ENCODE measurements at regions not wholly inside any gene's neighbourhood (a gene's known extent, or its start where the extent isn't known, plus 50 kb on each side); places are given as distances from the start of the nearest gene placed in this dataset.
"Not testable (repeated sequence)": the region's sequence is repeated elsewhere in the genome, so short reads cannot be mapped to it uniquely, and the experiment has no call there.

DNA sequence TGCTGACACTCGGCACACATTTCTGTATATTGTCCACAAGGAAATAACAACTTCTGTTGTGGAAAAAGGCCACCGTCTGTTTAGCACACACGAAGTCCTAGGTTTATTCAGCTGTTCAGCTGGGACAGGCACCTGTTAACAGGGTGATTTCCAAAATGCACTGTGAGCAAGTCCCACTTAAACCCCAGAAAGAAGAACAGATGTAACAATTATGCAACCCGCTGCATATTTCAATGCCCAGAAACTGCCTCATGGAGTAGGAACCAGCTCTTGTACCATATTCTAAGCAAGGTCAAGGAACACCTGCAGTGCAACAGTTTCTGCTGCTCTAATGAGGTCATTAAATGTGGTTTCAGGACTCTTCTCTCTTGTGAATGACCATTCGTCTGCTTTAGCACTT is 77.1 kb downstream of the GEMIN8 start:
- no peaks in the 10 kb centered on the region for H3K79me2 ChIP-seq (ENCODE audit: control insufficient read depth, insufficient read depth, low read length)
- Mint-ChIP-seq H3K9me3 (ENCODE audit: insufficient read depth) (no peaks in the 10 kb centered on the region), H3K27me3 (peaks cover 14% of the 10 kb centered on the region), H3K4me3 (no peak overlapping the region), H3K27ac (no peak overlapping the region), H3K4me1 (no peaks in the 10 kb centered on the region)
- intact Hi-C loops (cut with micrococcal nuclease): no loop called here
- ChIA-PET POLR2A (no interaction called here), CTCF (no interaction called here)
- TF ChIP-seq EZH2 (IDR thresholded peaks at IDR 0.05; ENCODE audit: borderline replicate concordance, insufficient read depth, low read depth, low read length, poor library complexity, severe bottlenecking): no peak
- TF ChIP-seq, protein P1, sequence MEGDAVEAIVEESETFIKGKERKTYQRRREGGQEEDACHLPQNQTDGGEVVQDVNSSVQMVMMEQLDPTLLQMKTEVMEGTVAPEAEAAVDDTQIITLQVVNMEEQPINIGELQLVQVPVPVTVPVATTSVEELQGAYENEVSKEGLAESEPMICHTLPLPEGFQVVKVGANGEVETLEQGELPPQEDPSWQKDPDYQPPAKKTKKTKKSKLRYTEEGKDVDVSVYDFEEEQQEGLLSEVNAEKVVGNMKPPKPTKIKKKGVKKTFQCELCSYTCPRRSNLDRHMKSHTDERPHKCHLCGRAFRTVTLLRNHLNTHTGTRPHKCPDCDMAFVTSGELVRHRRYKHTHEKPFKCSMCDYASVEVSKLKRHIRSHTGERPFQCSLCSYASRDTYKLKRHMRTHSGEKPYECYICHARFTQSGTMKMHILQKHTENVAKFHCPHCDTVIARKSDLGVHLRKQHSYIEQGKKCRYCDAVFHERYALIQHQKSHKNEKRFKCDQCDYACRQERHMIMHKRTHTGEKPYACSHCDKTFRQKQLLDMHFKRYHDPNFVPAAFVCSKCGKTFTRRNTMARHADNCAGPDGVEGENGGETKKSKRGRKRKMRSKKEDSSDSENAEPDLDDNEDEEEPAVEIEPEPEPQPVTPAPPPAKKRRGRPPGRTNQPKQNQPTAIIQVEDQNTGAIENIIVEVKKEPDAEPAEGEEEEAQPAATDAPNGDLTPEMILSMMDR (IDR thresholded peaks at IDR 0.05): no peak
- no peak overlapping the region for H2AFZ ChIP-seq (ENCODE audit: insufficient read depth, low read depth, low read length, poor library complexity, severe bottlenecking)
- H3K27ac ChIP-seq (ENCODE audit: low read length in 2 of 2): no peak overlapping the region
- no peaks in the 10 kb centered on the region for H4K20me1 ChIP-seq (ENCODE audit: control insufficient read depth, insufficient read depth, low read length, poor library complexity, severe bottlenecking)
- ATAC-seq (ENCODE audit: low read depth) (no peak), DNase-seq (no peak)
- WGBS (ENCODE audit: insufficient coverage): 51% methylated on average over 3 of the region's 5 CpGs
- H3K4me2 ChIP-seq (replicated peaks; ENCODE audit: low read depth, low read length, poor library complexity, severe bottlenecking): no peak overlapping the region
- no peaks in the 10 kb centered on the region for H3K4me1 ChIP-seq (ENCODE audit: control insufficient read depth in 2 of 2, insufficient read depth in 2 of 2, low read length in 2 of 2)
- H3K4me3 ChIP-seq (ENCODE audit: control extremely low read depth in 1 of 5, extremely low read depth in 1 of 5, insufficient read depth in 1 of 5, low read depth in 2 of 5, low read length in 4 of 5): no peak overlapping the region
- peaks cover 0 to 5% (median 0%) of the 10 kb centered on the region in 4 experiments for H3K27me3 ChIP-seq (replicated peaks in 1 of 4; ENCODE audit: control extremely low read depth in 1 of 4, control insufficient read depth in 3 of 4, insufficient read depth in 4 of 4, low read length in 3 of 4)
- H3K9me3 ChIP-seq (ENCODE audit: control extremely low read depth in 1 of 3, control insufficient read depth in 2 of 3, insufficient read depth in 1 of 3, low read length in 2 of 3): no peaks in the 10 kb centered on the region
- H3K36me3 ChIP-seq (replicated peaks in 1 of 2; ENCODE audit: control extremely low read depth in 1 of 2, control insufficient read depth in 1 of 2, extremely low read depth in 1 of 2, insufficient read depth in 2 of 2, low read length in 1 of 2): no peaks in the 10 kb centered on the region
- H3K9ac ChIP-seq (ENCODE audit: low read length): no peak overlapping the region

DNA sequence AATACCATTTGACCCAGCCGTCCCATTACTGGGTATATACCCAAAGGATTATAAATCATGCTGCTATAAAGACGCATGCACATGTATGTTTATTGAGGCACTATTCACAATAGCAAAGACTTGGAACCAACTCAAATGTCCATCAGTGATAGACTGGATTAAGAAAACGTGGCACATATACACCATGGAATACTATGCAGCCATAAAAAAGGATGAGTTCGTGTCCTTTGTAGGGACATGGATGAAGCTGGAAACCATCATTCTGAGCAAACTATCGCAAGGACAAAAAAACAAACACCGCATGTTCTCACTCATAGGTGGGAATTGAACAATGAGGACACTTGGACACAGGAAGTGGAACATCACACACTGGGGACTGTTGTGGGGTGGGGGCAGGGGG is 83.5 kb downstream of the GEMIN8 start:
- H4K20me1 ChIP-seq (ENCODE audit: control insufficient read depth, insufficient read depth, low read length, poor library complexity, severe bottlenecking); H3K4me1 Mint-ChIP-seq; POLR2A ChIA-PET; CTCF ChIA-PET; H3K27me3 Mint-ChIP-seq; H3K4me3 Mint-ChIP-seq; H3K27ac ChIP-seq (ENCODE audit: low read length in 2 of 2); H3K9me3 Mint-ChIP-seq (ENCODE audit: insufficient read depth); H3K79me2 ChIP-seq (ENCODE audit: control insufficient read depth, insufficient read depth, low read length); H3K27me3 ChIP-seq (replicated peaks in 1 of 4; ENCODE audit: control extremely low read depth in 1 of 4, control insufficient read depth in 3 of 4, insufficient read depth in 4 of 4, low read length in 3 of 4); H3K4me3 ChIP-seq (ENCODE audit: control extremely low read depth in 1 of 5, extremely low read depth in 1 of 5, insufficient read depth in 1 of 5, low read depth in 2 of 5, low read length in 4 of 5); H2AFZ ChIP-seq (ENCODE audit: insufficient read depth, low read depth, low read length, poor library complexity, severe bottlenecking); H3K27ac Mint-ChIP-seq; H3K4me1 ChIP-seq (ENCODE audit: control insufficient read depth in 2 of 2, insufficient read depth in 2 of 2, low read length in 2 of 2); H3K9me3 ChIP-seq (ENCODE audit: control extremely low read depth in 1 of 3, control insufficient read depth in 2 of 3, insufficient read depth in 1 of 3, low read length in 2 of 3); ATAC-seq (ENCODE audit: low read depth); H3K9ac ChIP-seq (ENCODE audit: low read length); H3K36me3 ChIP-seq (replicated peaks in 1 of 2; ENCODE audit: control extremely low read depth in 1 of 2, control insufficient read depth in 1 of 2, extremely low read depth in 1 of 2, insufficient read depth in 2 of 2, low read length in 1 of 2); H3K4me2 ChIP-seq (replicated peaks; ENCODE audit: low read depth, low read length, poor library complexity, severe bottlenecking); DNase-seq; intact Hi-C loops (cut with micrococcal nuclease): not testable (repeated sequence)
- no CpG with 5 or more reads among the region's 6 CpGs for WGBS (ENCODE audit: insufficient coverage)

DNA sequence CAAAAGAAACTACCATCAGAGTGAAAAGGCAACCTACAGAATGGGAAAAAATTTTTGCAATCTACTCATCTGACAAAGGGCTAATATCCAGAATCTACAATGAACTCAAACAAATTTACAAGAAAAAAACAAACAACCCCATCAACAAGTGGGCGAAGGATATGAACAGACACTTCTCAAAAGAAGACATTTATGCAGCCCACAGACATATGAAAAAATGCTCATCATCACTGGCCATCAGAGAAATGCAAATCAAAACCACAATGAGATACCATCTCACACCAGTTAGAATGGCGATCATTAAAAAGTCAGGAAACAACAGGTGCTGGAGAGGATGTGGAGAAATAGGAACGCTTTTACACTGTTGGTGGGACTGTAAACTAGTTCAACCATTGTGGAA is 83.9 kb downstream of the GEMIN8 start:
- H3K27ac ChIP-seq (ENCODE audit: low read length in 2 of 2); H3K9ac ChIP-seq (ENCODE audit: low read length); H3K4me2 ChIP-seq (replicated peaks; ENCODE audit: low read depth, low read length, poor library complexity, severe bottlenecking); H3K4me3 Mint-ChIP-seq; H2AFZ ChIP-seq (ENCODE audit: insufficient read depth, low read depth, low read length, poor library complexity, severe bottlenecking); H3K27ac Mint-ChIP-seq; H3K4me1 Mint-ChIP-seq; H3K4me1 ChIP-seq (ENCODE audit: control insufficient read depth in 2 of 2, insufficient read depth in 2 of 2, low read length in 2 of 2); H3K4me3 ChIP-seq (ENCODE audit: control extremely low read depth in 1 of 5, extremely low read depth in 1 of 5, insufficient read depth in 1 of 5, low read depth in 2 of 5, low read length in 4 of 5); CTCF ChIA-PET; POLR2A ChIA-PET; H3K9me3 Mint-ChIP-seq (ENCODE audit: insufficient read depth); intact Hi-C loops (cut with micrococcal nuclease); ATAC-seq (ENCODE audit: low read depth); DNase-seq; H3K9me3 ChIP-seq (ENCODE audit: control extremely low read depth in 1 of 3, control insufficient read depth in 2 of 3, insufficient read depth in 1 of 3, low read length in 2 of 3); H3K79me2 ChIP-seq (ENCODE audit: control insufficient read depth, insufficient read depth, low read length); H4K20me1 ChIP-seq (ENCODE audit: control insufficient read depth, insufficient read depth, low read length, poor library complexity, severe bottlenecking); H3K36me3 ChIP-seq (replicated peaks in 1 of 2; ENCODE audit: control extremely low read depth in 1 of 2, control insufficient read depth in 1 of 2, extremely low read depth in 1 of 2, insufficient read depth in 2 of 2, low read length in 1 of 2): not testable (repeated sequence)
- peaks cover 0 to 14% (median 2%) of the 10 kb centered on the region in 4 experiments for H3K27me3 ChIP-seq (replicated peaks in 1 of 4; ENCODE audit: control extremely low read depth in 1 of 4, control insufficient read depth in 3 of 4, insufficient read depth in 4 of 4, low read length in 3 of 4)
- WGBS (ENCODE audit: insufficient coverage): no CpG with 5 or more reads among the region's 3 CpGs
- peaks cover 14% of the 10 kb centered on the region for H3K27me3 Mint-ChIP-seq

Measured in B cell (primary cell).